ENCODE measurements at regions not wholly inside any gene's neighbourhood (a gene's known extent, or its start where the extent isn't known, plus 50 kb on each side); places are given as distances from the start of the nearest gene placed in this dataset.
"Not testable (repeated sequence)": the region's sequence is repeated elsewhere in the genome, so short reads cannot be mapped to it uniquely, and the experiment has no call there.

- TF ChIP-seq CTCF (IDR thresholded peaks at IDR 0.05 in 4 of 5, conservative IDR thresholded peaks at IDR 0.05 in 1 of 5); POLR2A (IDR thresholded peaks at IDR 0.05): not testable (repeated sequence)
These were observed 171.8 kb downstream of the NPIPB11 start for GRCh38 chr16:29234536-29235275.

Measured in gastrocnemius medialis (tissue), 4 donors.